ENCODE measurements at regions not wholly inside any gene's neighbourhood (a gene's known extent, or its start where the extent isn't known, plus 50 kb on each side); places are given as distances from the start of the nearest gene placed in this dataset.
"Not testable (repeated sequence)": the region's sequence is repeated elsewhere in the genome, so short reads cannot be mapped to it uniquely, and the experiment has no call there.

- no peak for TF ChIP-seq CTCF (IDR thresholded peaks at IDR 0.05)
- no peak overlapping the region for H3K27ac ChIP-seq
- no peaks in the 10 kb centered on the region for H3K27me3 ChIP-seq
- no peaks in the 10 kb centered on the region for H3K4me1 ChIP-seq (ENCODE audit: control insufficient read depth in 1 of 2, insufficient read depth in 1 of 2, low read depth in 1 of 2, low read length in 1 of 2)
- no peaks in the 10 kb centered on the region for H3K36me3 ChIP-seq
- H3K4me3 ChIP-seq (ENCODE audit: low read depth in 1 of 2, low read length in 1 of 2) = no peak overlapping the region
- H3K9me3 ChIP-seq = no peaks in the 10 kb centered on the region
Measured at GRCh38 chr7:152911226-152911560, 151.6 kb downstream of the ACTR3B start.

GRCh38 chr7:152911922-152912321 is 152.4 kb downstream of the ACTR3B start:
- H3K4me1 ChIP-seq (ENCODE audit: control insufficient read depth in 1 of 2, insufficient read depth in 1 of 2, low read depth in 1 of 2, low read length in 1 of 2) = no peaks in the 10 kb centered on the region
- no peaks in the 10 kb centered on the region for H3K9me3 ChIP-seq
- no peaks in the 10 kb centered on the region for H3K27me3 ChIP-seq
- no peak overlapping the region for H3K27ac ChIP-seq
- H3K4me3 ChIP-seq (ENCODE audit: low read depth in 1 of 2, low read length in 1 of 2) = no peak overlapping the region
- H3K36me3 ChIP-seq = no peaks in the 10 kb centered on the region
- TF ChIP-seq CTCF (IDR thresholded peaks at IDR 0.05) = no peak

- no peaks in the 10 kb centered on the region for H3K27me3 ChIP-seq
- no peaks in the 10 kb centered on the region for H3K4me1 ChIP-seq (ENCODE audit: control insufficient read depth in 1 of 2, insufficient read depth in 1 of 2, low read depth in 1 of 2, low read length in 1 of 2)
- no peaks in the 10 kb centered on the region for H3K9me3 ChIP-seq
- no peaks in the 10 kb centered on the region for H3K36me3 ChIP-seq
- H3K4me3 ChIP-seq (ENCODE audit: low read depth in 1 of 2, low read length in 1 of 2) = no peak overlapping the region
- no peak overlapping the region for H3K27ac ChIP-seq
- TF ChIP-seq CTCF (IDR thresholded peaks at IDR 0.05) = no peak
Measured at GRCh38 chr7:152912511-152912910, 153.0 kb downstream of the ACTR3B start.

GRCh38 chr7:152913492-152913891 is 153.9 kb downstream of the ACTR3B start:
- H3K9me3 ChIP-seq = no peaks in the 10 kb centered on the region
- TF ChIP-seq CTCF (IDR thresholded peaks at IDR 0.05) = no peak

GRCh38 chr7:152914014-152914844 is 154.7 kb downstream of the ACTR3B start:
- Histone ChIP-seq H3K36me3 (no peaks in the 10 kb centered on the region), H3K27ac (no peak overlapping the region), H3K4me3 (ENCODE audit: low read depth in 1 of 2, low read length in 1 of 2) (no peak overlapping the region), H3K27me3 (no peaks in the 10 kb centered on the region), H3K4me1 (ENCODE audit: control insufficient read depth in 1 of 2, insufficient read depth in 1 of 2, low read depth in 1 of 2, low read length in 1 of 2) (no peaks in the 10 kb centered on the region), H3K9me3 (no peaks in the 10 kb centered on the region)
- no peak for TF ChIP-seq CTCF (IDR thresholded peaks at IDR 0.05)

More at GRCh38 chr7:152913492-152913891, 153.9 kb downstream of the ACTR3B start:
- H3K4me3 ChIP-seq (ENCODE audit: low read depth in 1 of 2, low read length in 1 of 2) = no peak overlapping the region
- no peaks in the 10 kb centered on the region for H3K4me1 ChIP-seq (ENCODE audit: control insufficient read depth in 1 of 2, insufficient read depth in 1 of 2, low read depth in 1 of 2, low read length in 1 of 2)
- H3K27ac ChIP-seq = no peak overlapping the region
- no peaks in the 10 kb centered on the region for H3K36me3 ChIP-seq
- H3K27me3 ChIP-seq = no peaks in the 10 kb centered on the region

- H3K4me3 ChIP-seq (ENCODE audit: low read depth in 1 of 2, low read length in 1 of 2); H3K9me3 ChIP-seq; H3K4me1 ChIP-seq (ENCODE audit: control insufficient read depth in 1 of 2, insufficient read depth in 1 of 2, low read depth in 1 of 2, low read length in 1 of 2); H3K27ac ChIP-seq; H3K27me3 ChIP-seq; H3K36me3 ChIP-seq: not testable (repeated sequence)
Measured at GRCh38 chr7:152914845-152915102, 155.2 kb downstream of the ACTR3B start.

All from neutrophil (primary cell).